ENCODE measurements at regions not wholly inside any gene's neighbourhood (a gene's known extent, or its start where the extent isn't known, plus 50 kb on each side); places are given as distances from the start of the nearest gene placed in this dataset.

DNA sequence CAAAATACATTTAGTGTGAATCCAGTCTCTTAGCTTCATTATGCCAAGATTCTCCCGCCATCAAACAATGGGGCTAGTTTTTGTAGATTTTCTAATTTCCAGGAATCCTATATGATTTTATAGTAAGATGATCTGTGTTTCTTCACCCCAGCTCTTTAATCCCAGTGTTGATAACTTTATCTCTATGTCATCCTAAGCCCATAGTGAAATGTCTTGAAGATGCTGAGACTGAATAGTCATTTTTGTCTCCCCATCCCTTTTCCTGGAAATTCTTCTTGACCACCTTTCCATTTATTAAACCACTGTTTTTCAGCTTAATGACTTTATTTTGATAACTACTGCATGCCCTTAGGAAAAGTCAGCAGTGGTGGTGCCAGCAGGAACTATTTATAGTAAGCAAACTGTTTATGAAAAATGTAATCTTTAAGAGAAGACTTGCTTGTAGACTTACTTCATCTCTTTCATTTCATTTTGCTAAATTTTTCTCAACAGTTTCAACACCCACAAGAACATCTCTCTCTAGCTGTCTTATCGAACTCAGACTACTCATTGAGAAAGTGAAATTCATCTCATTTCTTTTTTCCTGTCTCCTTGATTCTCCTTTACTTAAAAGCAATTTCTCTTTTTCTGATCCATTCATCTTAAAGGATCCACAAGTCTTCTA is 116.6 kb downstream of the NTMT2 start:
- TF ChIP-seq, protein P1, sequence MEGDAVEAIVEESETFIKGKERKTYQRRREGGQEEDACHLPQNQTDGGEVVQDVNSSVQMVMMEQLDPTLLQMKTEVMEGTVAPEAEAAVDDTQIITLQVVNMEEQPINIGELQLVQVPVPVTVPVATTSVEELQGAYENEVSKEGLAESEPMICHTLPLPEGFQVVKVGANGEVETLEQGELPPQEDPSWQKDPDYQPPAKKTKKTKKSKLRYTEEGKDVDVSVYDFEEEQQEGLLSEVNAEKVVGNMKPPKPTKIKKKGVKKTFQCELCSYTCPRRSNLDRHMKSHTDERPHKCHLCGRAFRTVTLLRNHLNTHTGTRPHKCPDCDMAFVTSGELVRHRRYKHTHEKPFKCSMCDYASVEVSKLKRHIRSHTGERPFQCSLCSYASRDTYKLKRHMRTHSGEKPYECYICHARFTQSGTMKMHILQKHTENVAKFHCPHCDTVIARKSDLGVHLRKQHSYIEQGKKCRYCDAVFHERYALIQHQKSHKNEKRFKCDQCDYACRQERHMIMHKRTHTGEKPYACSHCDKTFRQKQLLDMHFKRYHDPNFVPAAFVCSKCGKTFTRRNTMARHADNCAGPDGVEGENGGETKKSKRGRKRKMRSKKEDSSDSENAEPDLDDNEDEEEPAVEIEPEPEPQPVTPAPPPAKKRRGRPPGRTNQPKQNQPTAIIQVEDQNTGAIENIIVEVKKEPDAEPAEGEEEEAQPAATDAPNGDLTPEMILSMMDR (IDR thresholded peaks at IDR 0.05): no peak
- TF ChIP-seq EP300 (IDR thresholded peaks at IDR 0.05): no peak
- no peak for TF ChIP-seq POLR2A (IDR thresholded peaks at IDR 0.05)
